OCI-LY7 (cell line): ENCODE measurements at regions not wholly inside any gene's neighbourhood (a gene's known extent, or its start where the extent isn't known, plus 50 kb on each side); places are given as distances from the start of the nearest gene placed in this dataset.

Experiments used
- BruUV-seq: library from RNA; stranded (reverse); fragments of 400-500 nt; replicated peaks from 2 replicates; lab custom pipeline; 2021; lab: Mats Ljungman, UMichigan
- CTCF ChIA-PET: fragments of 300-600 bp; sonication (Branson Sonifier 250); formaldehyde crosslinking; loops from one replicate; lab custom pipeline; 2022; ENCODE audit warnings: antibody characterized with exemption; ENCODE audit not compliant: unreplicated experiment; lab: Charles Lee
- POLR2A ChIA-PET: fragments of 300-600 bp; sonication (Branson Sonifier 250); formaldehyde crosslinking; loops from one replicate; lab custom pipeline; 2022; ENCODE audit warnings: antibody characterized with exemption; lab: Charles Lee
- DNase-seq: peaks from one replicate; pipeline ENCODE4 v3.0.0-alpha.2; 2015; ENCODE audit warnings: low spot score
- H2AFZ ChIP-seq: fragments of 200-600 bp; sonication (generic), shearing (Covaris generic); 2 replicates; pipeline ENCODE4 v1.6.1; 2014; ENCODE audit warnings: mild to moderate bottlenecking, antibody characterized with exemption, low read length, moderate library complexity
- H3K27ac ChIP-seq: fragments of 200-600 bp; sonication (generic); 2 replicates; pipeline ENCODE4 v1.5.1; 2014; ENCODE audit warnings: mixed run types, low read depth, mild to moderate bottlenecking, moderate library complexity, low read length, inconsistent platforms; ENCODE audit not compliant: poor library complexity, severe bottlenecking
- H3K36me3 ChIP-seq: fragments of 200-600 bp; sonication (generic); 2 replicates; pipeline ENCODE4 v1.6.1; 2014; ENCODE audit warnings: mild to moderate bottlenecking, antibody characterized with exemption, low read length, moderate library complexity, mixed read lengths; ENCODE audit not compliant: insufficient read depth
- H3K4me1 ChIP-seq: fragments of 200-600 bp; sonication (generic); 2 replicates; pipeline ENCODE4 v1.5.1; 2014; ENCODE audit warnings: mild to moderate bottlenecking, low read length; ENCODE audit not compliant: insufficient read depth, poor library complexity, severe bottlenecking
- H3K4me2 ChIP-seq: fragments of 200-600 bp; sonication (generic); 2 replicates; pipeline ENCODE4 v1.6.1; 2014; ENCODE audit warnings: mild to moderate bottlenecking, low read length
- H3K4me3 ChIP-seq: fragments of 200-600 bp; sonication (generic); 2 replicates; pipeline ENCODE4 v1.5.1; 2014; ENCODE audit warnings: mild to moderate bottlenecking, low read depth, low read length; ENCODE audit not compliant: poor library complexity, severe bottlenecking
- H3K79me2 ChIP-seq: fragments of 200-600 bp; sonication (generic); 2 replicates; pipeline ENCODE4 v1.6.1; 2016; ENCODE audit warnings: low read depth, mild to moderate bottlenecking, low read length, moderate library complexity, mixed read lengths; ENCODE audit not compliant: insufficient read depth
- H3K9me2 ChIP-seq: fragments of 200-600 bp; sonication (generic); 2 replicates; pipeline ENCODE4 v1.6.1; 2016; ENCODE audit warnings: mild to moderate bottlenecking, low read length, mixed read lengths; ENCODE audit not compliant: insufficient read depth
- H3K9me3 ChIP-seq: fragments of 200-600 bp; sonication (generic); 2 replicates; pipeline ENCODE4 v1.6.1; 2014; ENCODE audit warnings: mild to moderate bottlenecking, mixed run types, low read length, mixed read lengths
- H4K20me1 ChIP-seq: fragments of 200-600 bp; sonication (generic); 2 replicates; pipeline ENCODE4 v1.6.1; 2014; ENCODE audit warnings: mild to moderate bottlenecking, antibody characterized with exemption, low read length, moderate library complexity, mixed read lengths; ENCODE audit not compliant: insufficient read depth
- CTCF ChIP-seq: fragments of 200-600 bp; sonication (generic); conservative IDR thresholded peaks from 2 replicates; pipeline ENCODE4 v1.5.1; 2014; ENCODE audit warnings: mild to moderate bottlenecking, antibody characterized with exemption, low read length, moderate library complexity, mixed read lengths
- EZH2phosphoT487 ChIP-seq: fragments of 200-600 bp; sonication (generic); IDR thresholded peaks from 2 replicates; pipeline ENCODE4 v1.6.1; 2018; ENCODE audit warnings: low read depth, borderline replicate concordance, mild to moderate bottlenecking, mixed run types, antibody characterized with exemption, low read length, moderate library complexity, mixed read lengths
- intact Hi-C: fragments of 100-400 bp; cut with micrococcal nuclease; formaldehyde crosslinking; loops from one replicate; pipeline ENCODE4 v1.10.0; 2022; ENCODE audit not compliant: unreplicated experiment

- Histone ChIP-seq H4K20me1 (no peaks in the 10 kb centered on the region), H3K4me1 (no peaks in the 10 kb centered on the region), H3K27ac (no peak overlapping the region), H3K9me3 (no peaks in the 10 kb centered on the region), H3K36me3 (no peaks in the 10 kb centered on the region), H2AFZ (no peak overlapping the region), H3K79me2 (no peaks in the 10 kb centered on the region), H3K4me2 (no peak overlapping the region), H3K9me2 (no peaks in the 10 kb centered on the region), H3K4me3 (no peak overlapping the region)
- intact Hi-C loops: no loop called here
- DNase-seq: no peak
- ChIA-PET CTCF (no interaction called here), POLR2A (interaction anchor here (0.5 kb wide), 1 partner anchor 308 kb away, joined by 3 read pairs; no protein-coding TSS in a partner anchor)
- BruUV-seq: no TSS peak
- TF ChIP-seq CTCF (no peak), EZH2phosphoT487 (no peak)
Observed at GRCh38 chr2:65722028-65722778, 289.8 kb upstream of the SPRED2 start.

GRCh38 chr2:65716698-65717097, 284.3 kb upstream of the SPRED2 start:
- DNase-seq: no peak
- H3K4me3 ChIP-seq: no peak overlapping the region
- intact Hi-C loops: no loop called here
- no peaks in the 10 kb centered on the region for H3K4me1 ChIP-seq
- CTCF ChIA-PET: no interaction called here
- no peaks in the 10 kb centered on the region for H4K20me1 ChIP-seq
- no peaks in the 10 kb centered on the region for H3K9me3 ChIP-seq
- no peak overlapping the region for H3K27ac ChIP-seq
- H3K36me3 ChIP-seq: no peaks in the 10 kb centered on the region
- no peak overlapping the region for H2AFZ ChIP-seq
- TF ChIP-seq CTCF: no peak
- no peak for TF ChIP-seq EZH2phosphoT487
- no peaks in the 10 kb centered on the region for H3K79me2 ChIP-seq
- H3K9me2 ChIP-seq: no peaks in the 10 kb centered on the region
- POLR2A ChIA-PET: no interaction called here
- H3K4me2 ChIP-seq: no peak overlapping the region
- no TSS peak for BruUV-seq

- no peak for TF ChIP-seq EZH2phosphoT487
- TF ChIP-seq CTCF: no peak
Observed at GRCh38 chr2:65715323-65715722, 282.9 kb upstream of the SPRED2 start.

More at GRCh38 chr2:65715323-65715722, 282.9 kb upstream of the SPRED2 start:
- H3K9me2 ChIP-seq: no peaks in the 10 kb centered on the region
- H3K27ac ChIP-seq: no peak overlapping the region
- POLR2A ChIA-PET: no interaction called here
- intact Hi-C loops: no loop called here
- CTCF ChIA-PET: no interaction called here
- BruUV-seq: no TSS peak
- no peaks in the 10 kb centered on the region for H4K20me1 ChIP-seq
- H3K9me3 ChIP-seq: no peaks in the 10 kb centered on the region
- H3K4me1 ChIP-seq: no peaks in the 10 kb centered on the region
- no peaks in the 10 kb centered on the region for H3K79me2 ChIP-seq
- H3K4me2 ChIP-seq: no peak overlapping the region
- H3K4me3 ChIP-seq: no peak overlapping the region
- H3K36me3 ChIP-seq: no peaks in the 10 kb centered on the region
- DNase-seq: no peak
- no peak overlapping the region for H2AFZ ChIP-seq
